ENCODE measurements at regions not wholly inside any gene's neighbourhood (a gene's known extent, or its start where the extent isn't known, plus 50 kb on each side); places are given as distances from the start of the nearest gene placed in this dataset.

DNA sequence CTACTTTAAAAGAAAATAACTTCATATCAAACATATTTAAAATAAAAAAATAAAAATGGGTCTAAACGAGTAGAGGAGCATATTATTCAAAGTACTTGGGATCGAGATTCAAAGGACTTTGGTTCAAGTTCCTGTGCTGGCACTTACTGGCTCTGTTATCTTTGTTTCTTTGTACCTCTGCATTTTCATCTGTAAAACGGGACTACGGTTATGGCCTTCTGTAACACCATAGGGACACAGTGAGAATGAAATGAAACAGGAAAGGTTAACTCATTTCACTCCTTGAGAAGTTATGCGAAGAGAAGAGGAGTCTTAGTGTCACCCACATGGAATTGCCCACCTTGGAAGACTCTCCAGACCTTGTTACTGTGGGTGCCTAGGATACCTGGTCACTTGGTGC lies 379.1 kb upstream of the CCL2 start:
- TF ChIP-seq, protein P1, sequence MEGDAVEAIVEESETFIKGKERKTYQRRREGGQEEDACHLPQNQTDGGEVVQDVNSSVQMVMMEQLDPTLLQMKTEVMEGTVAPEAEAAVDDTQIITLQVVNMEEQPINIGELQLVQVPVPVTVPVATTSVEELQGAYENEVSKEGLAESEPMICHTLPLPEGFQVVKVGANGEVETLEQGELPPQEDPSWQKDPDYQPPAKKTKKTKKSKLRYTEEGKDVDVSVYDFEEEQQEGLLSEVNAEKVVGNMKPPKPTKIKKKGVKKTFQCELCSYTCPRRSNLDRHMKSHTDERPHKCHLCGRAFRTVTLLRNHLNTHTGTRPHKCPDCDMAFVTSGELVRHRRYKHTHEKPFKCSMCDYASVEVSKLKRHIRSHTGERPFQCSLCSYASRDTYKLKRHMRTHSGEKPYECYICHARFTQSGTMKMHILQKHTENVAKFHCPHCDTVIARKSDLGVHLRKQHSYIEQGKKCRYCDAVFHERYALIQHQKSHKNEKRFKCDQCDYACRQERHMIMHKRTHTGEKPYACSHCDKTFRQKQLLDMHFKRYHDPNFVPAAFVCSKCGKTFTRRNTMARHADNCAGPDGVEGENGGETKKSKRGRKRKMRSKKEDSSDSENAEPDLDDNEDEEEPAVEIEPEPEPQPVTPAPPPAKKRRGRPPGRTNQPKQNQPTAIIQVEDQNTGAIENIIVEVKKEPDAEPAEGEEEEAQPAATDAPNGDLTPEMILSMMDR (IDR thresholded peaks at IDR 0.05), result no peak
- no peak for TF ChIP-seq POLR2A (IDR thresholded peaks at IDR 0.05)

All from heart left ventricle (tissue), 13 donors.